Colonic mucosa (tissue), 4 donors: ENCODE measurements at regions not wholly inside any gene's neighbourhood (a gene's known extent, or its start where the extent isn't known, plus 50 kb on each side); places are given as distances from the start of the nearest gene placed in this dataset.

ENCODE experiments used
- DNase-seq: peaks from one replicate; pipeline ENCODE4 v3.0.0-alpha.2; 2020
- H3K27ac ChIP-seq: fragments of 200-600 bp; one replicate; pipeline ENCODE4 v1.8.0; 2021
- H3K27me3 ChIP-seq: fragments of 200-600 bp; one replicate; pipeline ENCODE4 v1.8.0; 2021
- H3K36me3 ChIP-seq: fragments of 200-600 bp; one replicate; pipeline ENCODE4 v1.8.0; 2021
- H3K4me1 ChIP-seq: fragments of 200-600 bp; one replicate; pipeline ENCODE4 v1.8.0; 2021; ENCODE audit warnings: mild to moderate bottlenecking
- H3K4me3 ChIP-seq: fragments of 200-600 bp; one replicate; pipeline ENCODE4 v1.8.0; 2021
- H3K9ac ChIP-seq, 2 donors: one replicate each; pipeline ENCODE4 v1.7.0; 2013; ENCODE audit warnings: control low read depth in 2 of 2, low read depth in 2 of 2, low read length in 2 of 2
- H3K9me3 ChIP-seq: fragments of 200-600 bp; one replicate; pipeline ENCODE4 v1.8.0; 2021
- CTCF ChIP-seq: fragments of 200-600 bp; IDR thresholded peaks from one replicate; pipeline ENCODE4 v1.8.0; 2022; ENCODE audit warnings: antibody characterized with exemption, mild to moderate bottlenecking
- intact Hi-C: fragments of 100-400 bp; cut with DNase I; formaldehyde crosslinking; loops from one replicate; pipeline ENCODE4 v1.14.1; 2022
- donor health status: healthy.
- donor health status: DM: no; HTN: no; CAD: no.
- donor health status: DM: no; HTN: no; CAD: no.

GRCh38 chr10:104505521-104506042 lies 135.5 kb upstream of the SORCS3 start:
- Histone ChIP-seq H3K9ac (no peak overlapping the region), H3K27ac (no peak overlapping the region), H3K4me3 (no peak overlapping the region), H3K9me3 (no peaks in the 10 kb centered on the region), H3K4me1 (no peaks in the 10 kb centered on the region), H3K27me3 (no peaks in the 10 kb centered on the region), H3K36me3 (no peaks in the 10 kb centered on the region)
- no peak for TF ChIP-seq CTCF
- DNase-seq: no peak
- intact Hi-C loops: no loop called here

GRCh38 chr10:104509981-104510380 lies 131.1 kb upstream of the SORCS3 start:
- H3K4me1 ChIP-seq: no peaks in the 10 kb centered on the region
- DNase-seq: no peak
- no peak overlapping the region for H3K9ac ChIP-seq
- intact Hi-C loops: no loop called here
- H3K27ac ChIP-seq: no peak overlapping the region
- H3K36me3 ChIP-seq: no peaks in the 10 kb centered on the region
- no peaks in the 10 kb centered on the region for H3K9me3 ChIP-seq
- no peak for TF ChIP-seq CTCF
- no peaks in the 10 kb centered on the region for H3K27me3 ChIP-seq
- no peak overlapping the region for H3K4me3 ChIP-seq

DNA sequence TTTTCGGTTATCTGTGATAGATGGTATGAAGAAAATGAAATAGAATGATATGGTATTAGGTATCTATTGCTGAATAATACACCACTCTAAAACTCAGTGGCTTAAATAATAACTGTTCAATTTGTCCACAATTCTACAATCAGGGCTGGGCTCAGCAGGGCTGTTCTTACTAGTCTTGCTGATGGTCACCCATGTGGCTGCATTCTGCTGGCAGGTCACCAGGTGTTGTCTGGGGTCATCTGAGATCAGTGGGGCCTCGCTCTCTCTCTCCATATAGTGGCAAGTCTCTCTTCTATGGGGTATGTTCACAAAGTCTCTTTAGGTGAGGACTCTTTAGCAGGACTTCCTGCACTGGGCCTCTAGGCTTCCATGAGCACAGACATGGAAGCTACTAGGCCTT lies 130.4 kb upstream of the SORCS3 start:
- Histone ChIP-seq H3K4me1 (no peaks in the 10 kb centered on the region), H3K9me3 (no peaks in the 10 kb centered on the region), H3K27me3 (no peaks in the 10 kb centered on the region), H3K9ac (no peak overlapping the region), H3K36me3 (no peaks in the 10 kb centered on the region), H3K27ac (no peak overlapping the region), H3K4me3 (no peak overlapping the region)
- intact Hi-C loops: no loop called here
- TF ChIP-seq CTCF: no peak
- no peak for DNase-seq

- DNase-seq: no peak
- Histone ChIP-seq H3K4me1 (no peaks in the 10 kb centered on the region), H3K9me3 (no peaks in the 10 kb centered on the region), H3K27me3 (no peaks in the 10 kb centered on the region), H3K4me3 (no peak overlapping the region), H3K9ac (no peak overlapping the region), H3K27ac (no peak overlapping the region), H3K36me3 (no peaks in the 10 kb centered on the region)
- no peak for TF ChIP-seq CTCF
- intact Hi-C loops: no loop called here
Measured at GRCh38 chr10:104512800-104513199, 128.3 kb upstream of the SORCS3 start.

DNA sequence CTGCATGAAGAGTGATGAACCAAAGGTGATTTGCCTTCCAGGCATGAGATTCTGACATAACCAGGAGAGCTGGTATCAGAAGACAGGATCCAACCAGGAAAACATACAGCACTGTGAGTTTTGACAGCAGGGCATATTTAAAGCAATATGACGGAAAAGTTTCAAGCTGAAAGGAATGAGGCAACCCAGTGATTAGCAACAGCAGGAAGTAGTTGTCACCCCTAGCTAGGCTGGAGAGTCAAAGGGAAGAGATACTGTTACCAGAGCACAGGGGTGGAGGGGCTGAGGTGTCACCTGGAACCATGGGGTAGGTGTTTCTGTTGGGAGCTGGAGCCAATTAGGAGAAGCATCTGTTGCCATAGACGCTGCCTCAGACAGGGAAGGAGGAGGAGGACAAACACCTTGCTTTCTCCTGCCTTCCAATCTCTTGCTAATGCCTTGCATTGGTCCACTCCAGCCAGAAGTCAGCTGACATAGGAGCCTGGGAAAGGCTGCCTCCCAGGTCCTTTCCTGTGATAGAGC lies 125.4 kb upstream of the SORCS3 start:
- no peak for DNase-seq
- no peak overlapping the region for H3K27ac ChIP-seq
- no peak overlapping the region for H3K4me3 ChIP-seq
- intact Hi-C loops: no loop called here
- no peaks in the 10 kb centered on the region for H3K27me3 ChIP-seq
- no peaks in the 10 kb centered on the region for H3K36me3 ChIP-seq
- H3K9ac ChIP-seq: no peak overlapping the region
- TF ChIP-seq CTCF: no peak
- no peaks in the 10 kb centered on the region for H3K4me1 ChIP-seq
- H3K9me3 ChIP-seq: no peaks in the 10 kb centered on the region
